ENCODE measurements at regions not wholly inside any gene's neighbourhood (a gene's known extent, or its start where the extent isn't known, plus 50 kb on each side); places are given as distances from the start of the nearest gene placed in this dataset.

DNA sequence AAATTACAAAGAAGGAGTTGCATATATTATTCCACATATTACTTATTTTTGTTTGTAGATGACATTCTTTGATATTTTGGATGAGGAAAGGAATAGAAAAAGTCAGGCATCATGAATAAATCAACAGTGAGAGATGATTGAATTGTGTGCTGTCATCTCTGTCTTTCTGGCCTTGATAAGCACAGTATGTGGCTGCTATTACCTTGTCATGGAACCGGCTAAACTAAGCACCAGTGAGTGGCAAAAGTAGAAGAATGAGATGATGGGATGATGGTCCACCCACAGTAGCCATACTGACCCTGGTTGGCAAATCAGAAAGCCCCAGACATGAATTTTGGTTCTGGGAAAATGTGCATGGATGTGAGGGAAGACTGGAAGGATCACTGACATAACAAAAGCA lies 361.2 kb upstream of the DMAC1 start:
- no peak for TF ChIP-seq POLR2A (IDR thresholded peaks at IDR 0.05)
- TF ChIP-seq, protein P1, sequence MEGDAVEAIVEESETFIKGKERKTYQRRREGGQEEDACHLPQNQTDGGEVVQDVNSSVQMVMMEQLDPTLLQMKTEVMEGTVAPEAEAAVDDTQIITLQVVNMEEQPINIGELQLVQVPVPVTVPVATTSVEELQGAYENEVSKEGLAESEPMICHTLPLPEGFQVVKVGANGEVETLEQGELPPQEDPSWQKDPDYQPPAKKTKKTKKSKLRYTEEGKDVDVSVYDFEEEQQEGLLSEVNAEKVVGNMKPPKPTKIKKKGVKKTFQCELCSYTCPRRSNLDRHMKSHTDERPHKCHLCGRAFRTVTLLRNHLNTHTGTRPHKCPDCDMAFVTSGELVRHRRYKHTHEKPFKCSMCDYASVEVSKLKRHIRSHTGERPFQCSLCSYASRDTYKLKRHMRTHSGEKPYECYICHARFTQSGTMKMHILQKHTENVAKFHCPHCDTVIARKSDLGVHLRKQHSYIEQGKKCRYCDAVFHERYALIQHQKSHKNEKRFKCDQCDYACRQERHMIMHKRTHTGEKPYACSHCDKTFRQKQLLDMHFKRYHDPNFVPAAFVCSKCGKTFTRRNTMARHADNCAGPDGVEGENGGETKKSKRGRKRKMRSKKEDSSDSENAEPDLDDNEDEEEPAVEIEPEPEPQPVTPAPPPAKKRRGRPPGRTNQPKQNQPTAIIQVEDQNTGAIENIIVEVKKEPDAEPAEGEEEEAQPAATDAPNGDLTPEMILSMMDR (IDR thresholded peaks at IDR 0.05) = no peak

DNA sequence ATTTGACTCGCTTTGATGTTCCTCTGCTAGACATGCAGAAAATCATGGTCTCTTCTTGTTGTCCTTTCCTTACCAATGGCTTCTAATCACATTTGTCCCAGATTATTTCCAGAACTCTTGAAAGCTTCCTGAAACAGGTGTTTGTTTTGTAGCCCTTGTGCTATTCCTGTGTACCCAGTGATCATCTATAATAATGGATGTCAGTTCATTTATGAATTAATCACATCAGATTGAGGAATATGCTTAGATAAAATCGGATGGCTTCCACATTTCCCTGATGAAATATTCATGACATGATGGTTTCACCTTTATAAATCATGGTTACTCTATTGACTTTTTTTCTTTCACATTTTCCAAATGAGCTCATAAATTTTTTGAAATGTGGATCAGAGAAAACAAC lies 359.0 kb upstream of the DMAC1 start:
- Histone ChIP-seq H3K9me3 (no peaks in the 10 kb centered on the region), H3K4me3 (no peak overlapping the region), H3K27me3 (no peaks in the 10 kb centered on the region), H3K4me1 (no peaks in the 10 kb centered on the region), H3K36me3 (replicated peaks in 1 of 2; ENCODE audit: insufficient read depth in 1 of 2, low read depth in 2 of 2) (no peaks in the 10 kb centered on the region), H3K27ac (no peak overlapping the region)
- ATAC-seq (no peak), DNase-seq (no peak)
- TF ChIP-seq, protein P1 (IDR thresholded peaks at IDR 0.05) = no peak
- TF ChIP-seq POLR2A (IDR thresholded peaks at IDR 0.05) = no peak
- 45 to 47% methylated on average over 2 of the region's 2 CpGs for WGBS, 2 donors
- intact Hi-C loops (cut with DNase I) = no loop called here

More for the DNA sequence above, 361.2 kb upstream of the DMAC1 start:
- ATAC-seq = no peak
- no peak for DNase-seq
- intact Hi-C loops (cut with DNase I) = no loop called here
- Histone ChIP-seq H3K4me1 (no peaks in the 10 kb centered on the region), H3K4me3 (no peak overlapping the region), H3K9me3 (no peaks in the 10 kb centered on the region), H3K27ac (no peak overlapping the region), H3K36me3 (replicated peaks in 1 of 2; ENCODE audit: insufficient read depth in 1 of 2, low read depth in 2 of 2) (no peaks in the 10 kb centered on the region), H3K27me3 (no peaks in the 10 kb centered on the region)
- 67% methylated on average over 1 of the region's 1 CpG for WGBS, 2 donors

DNA sequence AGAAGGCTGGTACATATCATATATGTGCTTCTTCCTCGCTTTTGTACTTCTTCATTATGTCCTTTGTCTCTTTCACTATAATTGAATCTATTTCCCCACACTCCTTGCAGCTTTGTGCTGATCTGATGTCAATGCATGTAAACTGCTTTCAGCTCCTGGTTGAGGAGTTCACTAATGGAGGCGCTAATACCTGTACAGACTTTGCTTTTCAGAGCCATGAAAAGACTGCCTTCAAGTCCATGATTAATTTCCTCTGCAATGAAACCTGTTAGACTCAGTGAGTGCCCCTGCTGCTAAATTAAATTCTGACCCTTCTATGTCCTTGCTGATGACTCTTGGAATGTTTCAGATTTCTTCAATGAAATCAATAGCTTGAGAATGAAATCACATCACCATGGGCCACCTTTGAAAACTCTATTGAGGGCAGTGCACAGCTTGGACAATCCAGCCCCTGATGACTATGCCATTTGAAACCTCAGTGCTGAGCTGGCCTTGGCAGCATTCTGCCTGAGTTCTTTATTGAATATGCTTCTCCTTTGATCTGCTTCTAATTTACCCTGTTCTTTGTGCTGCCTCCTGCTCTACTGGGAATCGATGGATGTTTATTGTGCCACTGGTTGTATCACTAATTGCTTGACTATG lies 358.2 kb upstream of the DMAC1 start:
- TF ChIP-seq, protein P1 (IDR thresholded peaks at IDR 0.05) = no peak
- no peak for TF ChIP-seq POLR2A (IDR thresholded peaks at IDR 0.05)
- Histone ChIP-seq H3K36me3 (replicated peaks in 1 of 2; ENCODE audit: insufficient read depth in 1 of 2, low read depth in 2 of 2) (no peaks in the 10 kb centered on the region), H3K27me3 (no peaks in the 10 kb centered on the region), H3K4me3 (no peak overlapping the region), H3K9me3 (no peaks in the 10 kb centered on the region), H3K4me1 (no peaks in the 10 kb centered on the region), H3K27ac (no peak overlapping the region)
- ATAC-seq (no peak), DNase-seq (no peak)
- intact Hi-C loops (cut with DNase I) = no loop called here
- WGBS, 2 donors = 73 to 80% methylated on average over 3 of the region's 3 CpGs

DNA sequence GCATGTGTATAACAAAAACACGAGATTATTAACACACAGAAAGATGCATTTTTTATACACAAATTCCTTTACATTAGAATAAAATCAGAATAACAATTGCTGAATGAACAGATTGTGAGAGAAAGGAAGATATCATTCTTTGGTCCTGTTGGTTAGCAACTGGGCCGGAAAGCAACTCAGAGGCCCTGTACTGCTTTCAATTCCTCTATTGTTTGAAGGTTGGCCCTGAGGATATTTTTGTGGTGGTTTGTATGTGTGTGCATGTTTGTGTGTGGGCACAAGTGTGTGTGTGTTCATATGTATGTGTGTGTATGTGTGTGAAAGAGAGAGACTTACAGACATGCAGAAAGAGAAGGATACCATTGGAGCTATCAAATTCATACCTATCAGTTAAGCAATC lies 356.8 kb upstream of the DMAC1 start:
- TF ChIP-seq, protein P1 (IDR thresholded peaks at IDR 0.05) = no peak
- TF ChIP-seq POLR2A (IDR thresholded peaks at IDR 0.05) = no peak
- intact Hi-C loops (cut with DNase I) = no loop called here
- DNase-seq = no peak
- Histone ChIP-seq H3K27ac (no peak overlapping the region), H3K36me3 (replicated peaks in 1 of 2; ENCODE audit: insufficient read depth in 1 of 2, low read depth in 2 of 2) (no peaks in the 10 kb centered on the region), H3K4me1 (no peaks in the 10 kb centered on the region), H3K4me3 (no peak overlapping the region), H3K27me3 (no peaks in the 10 kb centered on the region), H3K9me3 (no peaks in the 10 kb centered on the region)
- ATAC-seq = no peak
- 63 to 75% methylated on average over 2 of the region's 2 CpGs for WGBS, 2 donors

DNA sequence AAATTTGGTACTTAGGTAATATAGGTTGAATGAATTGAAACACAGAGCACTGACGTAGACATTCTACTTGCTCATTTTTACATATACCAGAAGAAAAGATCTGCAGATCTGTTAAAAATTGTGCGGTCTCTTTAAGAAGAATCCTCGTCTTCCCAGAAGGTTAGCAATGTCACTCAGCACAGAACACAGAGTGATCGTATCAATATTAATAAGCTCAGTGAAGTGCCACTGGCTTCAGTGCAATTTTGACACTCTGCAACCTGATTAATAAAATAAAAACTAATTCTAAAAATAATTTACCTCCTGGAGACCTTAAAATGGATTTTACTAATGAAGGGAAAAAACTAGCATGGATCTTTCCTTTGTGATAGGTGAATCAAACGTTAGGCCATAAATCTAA lies 356.1 kb upstream of the DMAC1 start:
- Histone ChIP-seq H3K4me3 (no peak overlapping the region), H3K36me3 (replicated peaks in 1 of 2; ENCODE audit: insufficient read depth in 1 of 2, low read depth in 2 of 2) (no peaks in the 10 kb centered on the region), H3K9me3 (no peaks in the 10 kb centered on the region), H3K27me3 (no peaks in the 10 kb centered on the region), H3K27ac (no peak overlapping the region), H3K4me1 (no peaks in the 10 kb centered on the region)
- DNase-seq (no peak), ATAC-seq (no peak)
- intact Hi-C loops (cut with DNase I) = no loop called here
- 88 to 89% methylated on average over 5 of the region's 5 CpGs for WGBS, 2 donors
- TF ChIP-seq POLR2A (IDR thresholded peaks at IDR 0.05) = no peak
- TF ChIP-seq, protein P1 (IDR thresholded peaks at IDR 0.05) = no peak

Measured in body of pancreas (tissue), 4 donors.